Mammary epithelial cell (primary cell): ENCODE measurements at regions not wholly inside any gene's neighbourhood (a gene's known extent, or its start where the extent isn't known, plus 50 kb on each side); places are given as distances from the start of the nearest gene placed in this dataset.

Experiments
- CTCF ChIP-seq, 2 donors: IDR thresholded peaks in 1 of 2; conservative IDR thresholded peaks in 1 of 2; 2 replicates each; pipeline ENCODE4 v1.5.1; 2011 to 2012; ENCODE audit warnings: inconsistent platforms in 2 of 2, low read length in 2 of 2, mild to moderate bottlenecking in 2 of 2, control low read depth in 1 of 2, low read depth in 1 of 2; ENCODE audit not compliant: insufficient read depth in 1 of 2; ENCODE audit errors: extremely low read depth in 1 of 2
- EZH2 ChIP-seq: IDR thresholded peaks from 2 replicates; pipeline ENCODE4 v1.6.1; 2012; ENCODE audit warnings: low read length, inconsistent platforms, borderline replicate concordance

- TF ChIP-seq CTCF (conservative IDR thresholded peaks at IDR 0.05 in 1 of 2, IDR thresholded peaks at IDR 0.05 in 1 of 2; ENCODE audit: extremely low read depth in 1 of 2, insufficient read depth in 1 of 2, low read depth in 1 of 2, low read length in 2 of 2) (no peak), EZH2 (no peak)
These were observed 405.9 kb downstream of the NR2F2 start for GRCh38 chr15:96736384-96736783.
